GM23338 (cell line): ENCODE measurements at regions not wholly inside any gene's neighbourhood (a gene's known extent, or its start where the extent isn't known, plus 50 kb on each side); places are given as distances from the start of the nearest gene placed in this dataset.

Experiments used
- ATAC-seq: fragments of 200-7000 bp; cut with Tn5 transposase; 3 replicates; pipeline ENCODE4 v1.9.1; 2020
- DNase-seq: peaks from one replicate; pipeline ENCODE4 v3.0.0-alpha.2; 2015; ENCODE audit warnings: low spot score
- H2AFZ ChIP-seq: fragments of 200-600 bp; sonication (generic); 2 replicates; pipeline ENCODE4 v1.8.0; 2016; ENCODE audit warnings: antibody characterized with exemption, mild to moderate bottlenecking, moderate library complexity
- H3F3A ChIP-seq: fragments of 200-600 bp; sonication (generic); replicated peaks from 2 replicates; pipeline ENCODE4 v1.8.0; 2017; ENCODE audit warnings: antibody characterized with exemption, mixed run types, low read depth
- H3K27ac ChIP-seq: fragments of 200-600 bp; sonication (generic); 2 replicates; pipeline ENCODE4 v1.6.1; 2016; ENCODE audit warnings: low read depth
- H3K27me3 ChIP-seq: fragments of 200-600 bp; sonication (generic); 2 replicates; pipeline ENCODE4 v1.8.0; 2016; ENCODE audit warnings: mild to moderate bottlenecking, mixed run types, moderate library complexity; ENCODE audit not compliant: insufficient read depth
- H3K36me3 ChIP-seq: fragments of 200-600 bp; sonication (generic); 2 replicates; pipeline ENCODE4 v1.8.0; 2016; ENCODE audit warnings: mild to moderate bottlenecking; ENCODE audit not compliant: insufficient read depth
- H3K4me1 ChIP-seq: fragments of 200-600 bp; sonication (generic); 2 replicates; pipeline ENCODE4 v1.8.0; 2016; ENCODE audit warnings: mild to moderate bottlenecking, moderate library complexity; ENCODE audit not compliant: insufficient read depth
- H3K4me2 ChIP-seq: fragments of 200-600 bp; sonication (generic); 2 replicates; pipeline ENCODE4 v1.7.1; 2017; ENCODE audit warnings: mixed run types
- H3K4me3 ChIP-seq: fragments of 200-600 bp; sonication (generic); 2 replicates; pipeline ENCODE4 v1.6.1; 2016; ENCODE audit warnings: mixed run types
- H3K79me2 ChIP-seq: fragments of 200-600 bp; sonication (generic); replicated peaks from 2 replicates; pipeline ENCODE4 v1.8.0; 2017; ENCODE audit warnings: mild to moderate bottlenecking; ENCODE audit not compliant: insufficient read depth
- H3K9me2 ChIP-seq: fragments of 200-600 bp; sonication (generic); 2 replicates; pipeline ENCODE4 v1.8.0; 2017; ENCODE audit not compliant: insufficient read depth
- H4K20me1 ChIP-seq: fragments of 200-600 bp; sonication (generic); replicated peaks from 2 replicates; pipeline ENCODE4 v1.8.0; 2017; ENCODE audit warnings: mild to moderate bottlenecking; ENCODE audit not compliant: insufficient read depth
- H3K27ac Mint-ChIP-seq: 2 replicates; pipeline ENCODE4 v1.8.0; 2020; ENCODE audit warnings: inconsistent platforms, mild to moderate bottlenecking, moderate library complexity, mixed read lengths
- H3K27me3 Mint-ChIP-seq: 3 replicates; pipeline ENCODE4 v1.8.0; 2022; ENCODE audit warnings: low read depth, mild to moderate bottlenecking, moderate library complexity, mixed read lengths, inconsistent platforms; ENCODE audit not compliant: insufficient read depth, poor library complexity
- H3K36me3 Mint-ChIP-seq: 3 replicates; pipeline ENCODE4 v1.8.0; 2021; ENCODE audit warnings: low read depth, mild to moderate bottlenecking, inconsistent platforms, moderate library complexity, mixed read lengths
- H3K4me1 Mint-ChIP-seq: 3 replicates; pipeline ENCODE4 v1.8.0; 2020; ENCODE audit warnings: mild to moderate bottlenecking, inconsistent platforms, mixed read lengths
- H3K4me3 Mint-ChIP-seq: 3 replicates; pipeline ENCODE4 v1.8.0; 2021; ENCODE audit warnings: moderate library complexity, mild to moderate bottlenecking, inconsistent platforms, mixed read lengths
- H3K9me3 Mint-ChIP-seq: 3 replicates; pipeline ENCODE4 v1.8.0; 2020; ENCODE audit warnings: moderate library complexity, mild to moderate bottlenecking, inconsistent platforms, mixed read lengths
- EZH2 ChIP-seq: fragments of 200-600 bp; sonication (generic); IDR thresholded peaks from one replicate; pipeline ENCODE4 v1.8.0; 2017; ENCODE audit warnings: antibody characterized with exemption, mild to moderate bottlenecking, low read depth; ENCODE audit not compliant: unreplicated experiment
- JUNB ChIP-seq: IDR thresholded peaks from one replicate; pipeline ENCODE4 v1.6.1; 2016; ENCODE audit warnings: antibody characterized with exemption; ENCODE audit not compliant: unreplicated experiment
- REST ChIP-seq: IDR thresholded peaks from one replicate; pipeline ENCODE4 v1.6.1; 2018; ENCODE audit warnings: antibody characterized with exemption; ENCODE audit not compliant: unreplicated experiment
- ZNF331 ChIP-seq: fragments of 250-450 bp; sonication (Bioruptor Pico); IDR thresholded peaks from 2 replicates; pipeline ENCODE4 v1.5.0; 2020; ENCODE audit warnings: low read depth, mild to moderate bottlenecking, moderate library complexity
- TF ChIP-seq, protein P1 (sequence below), 2 experiments: fragments of 200-600 bp in 1 of 2; sonication (generic) in 1 of 2; conservative IDR thresholded peaks; 2 replicates each; pipeline versions ENCODE4 v1.5.1 to v1.6.1; 2016 to 2017; ENCODE audit warnings: antibody characterized with exemption in 2 of 2, low read depth in 2 of 2, mild to moderate bottlenecking in 2 of 2, moderate library complexity in 1 of 2
- TF ChIP-seq, protein P2 (sequence below): IDR thresholded peaks from 2 replicates; pipeline ENCODE4 v1.6.1; 2016; ENCODE audit warnings: antibody characterized with exemption

DNA sequence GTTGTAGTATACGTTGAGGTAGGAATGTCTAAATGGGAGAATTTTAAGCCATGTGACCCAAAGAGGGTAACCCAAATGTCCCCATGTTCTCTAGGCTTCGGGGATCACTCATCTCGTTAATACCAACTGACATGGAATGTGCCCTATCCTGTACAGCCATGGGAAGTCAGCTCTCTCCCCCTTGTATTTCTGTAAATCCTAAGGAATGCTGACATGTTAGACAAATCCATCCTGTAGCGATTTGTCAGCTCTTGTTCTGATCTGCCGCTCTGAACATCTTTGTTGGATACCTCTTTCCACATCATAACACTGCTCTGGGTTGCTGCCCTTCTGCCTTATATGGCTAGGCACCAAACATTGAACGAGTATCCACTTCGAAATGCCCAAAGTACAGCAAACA lies 350.6 kb downstream of the RND3 start:
- H3K27ac ChIP-seq = no peak overlapping the region

GRCh38 chr2:150136401-150136800 lies 351.1 kb downstream of the RND3 start:
- no peaks in the 10 kb centered on the region for H3F3A ChIP-seq
- no peak overlapping the region for H3K27ac ChIP-seq
- Mint-ChIP-seq H3K4me3 (no peak overlapping the region), H3K4me1 (peaks cover 7% of the 10 kb centered on the region; the same call in 1 of the 3 replicates), H3K9me3 (no peaks in the 10 kb centered on the region), H3K27me3 (no peaks in the 10 kb centered on the region), H3K36me3 (no peaks in the 10 kb centered on the region), H3K27ac (no peak overlapping the region)
- H3K27me3 ChIP-seq = no peaks in the 10 kb centered on the region
- DNase-seq (no peak), ATAC-seq (no peak)
- peaks cover 7% of the 10 kb centered on the region; the same call in 1 of the 2 replicates for H3K4me1 ChIP-seq
- H3K4me2 ChIP-seq = no peak overlapping the region
- H4K20me1 ChIP-seq = no peaks in the 10 kb centered on the region
- H3K4me3 ChIP-seq = no peak overlapping the region
- no peaks in the 10 kb centered on the region for H3K36me3 ChIP-seq
- no peak for TF ChIP-seq REST
- TF ChIP-seq, protein P1, sequence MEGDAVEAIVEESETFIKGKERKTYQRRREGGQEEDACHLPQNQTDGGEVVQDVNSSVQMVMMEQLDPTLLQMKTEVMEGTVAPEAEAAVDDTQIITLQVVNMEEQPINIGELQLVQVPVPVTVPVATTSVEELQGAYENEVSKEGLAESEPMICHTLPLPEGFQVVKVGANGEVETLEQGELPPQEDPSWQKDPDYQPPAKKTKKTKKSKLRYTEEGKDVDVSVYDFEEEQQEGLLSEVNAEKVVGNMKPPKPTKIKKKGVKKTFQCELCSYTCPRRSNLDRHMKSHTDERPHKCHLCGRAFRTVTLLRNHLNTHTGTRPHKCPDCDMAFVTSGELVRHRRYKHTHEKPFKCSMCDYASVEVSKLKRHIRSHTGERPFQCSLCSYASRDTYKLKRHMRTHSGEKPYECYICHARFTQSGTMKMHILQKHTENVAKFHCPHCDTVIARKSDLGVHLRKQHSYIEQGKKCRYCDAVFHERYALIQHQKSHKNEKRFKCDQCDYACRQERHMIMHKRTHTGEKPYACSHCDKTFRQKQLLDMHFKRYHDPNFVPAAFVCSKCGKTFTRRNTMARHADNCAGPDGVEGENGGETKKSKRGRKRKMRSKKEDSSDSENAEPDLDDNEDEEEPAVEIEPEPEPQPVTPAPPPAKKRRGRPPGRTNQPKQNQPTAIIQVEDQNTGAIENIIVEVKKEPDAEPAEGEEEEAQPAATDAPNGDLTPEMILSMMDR (conservative IDR thresholded peaks at IDR 0.05; ENCODE audit: low read depth in 2 of 2) = peak in 1 of 2 experiments; percentile 19; a peak in 1 of 4 replicates
- H2AFZ ChIP-seq = no peak overlapping the region
- no peaks in the 10 kb centered on the region for H3K79me2 ChIP-seq
- peaks cover 8% of the 10 kb centered on the region; the same call in 1 of the 2 replicates for H3K9me2 ChIP-seq

More for the DNA sequence above, 350.6 kb downstream of the RND3 start:
- Histone ChIP-seq H3K4me3 (no peak overlapping the region), H3K4me1 (peaks cover 7% of the 10 kb centered on the region; the same call in 1 of the 2 replicates), H3K79me2 (no peaks in the 10 kb centered on the region), H3K27me3 (no peaks in the 10 kb centered on the region), H3K36me3 (no peaks in the 10 kb centered on the region), H3F3A (no peaks in the 10 kb centered on the region), H3K9me2 (peaks cover 8% of the 10 kb centered on the region; the same call in 1 of the 2 replicates), H4K20me1 (no peaks in the 10 kb centered on the region), H2AFZ (no peak overlapping the region), H3K4me2 (no peak overlapping the region)
- H3K4me3 Mint-ChIP-seq = no peak overlapping the region
- no peaks in the 10 kb centered on the region for H3K36me3 Mint-ChIP-seq
- no peaks in the 10 kb centered on the region for H3K9me3 Mint-ChIP-seq
- peaks cover 7% of the 10 kb centered on the region; the same call in 1 of the 3 replicates for H3K4me1 Mint-ChIP-seq
- no peak overlapping the region for H3K27ac Mint-ChIP-seq
- H3K27me3 Mint-ChIP-seq = no peaks in the 10 kb centered on the region
- ATAC-seq (no peak), DNase-seq (no peak)
- TF ChIP-seq REST (no peak), ZNF331 (CRISPR knock-in tag) (no peak), EZH2 (no peak), JUNB (no peak)
- TF ChIP-seq, protein P2, sequence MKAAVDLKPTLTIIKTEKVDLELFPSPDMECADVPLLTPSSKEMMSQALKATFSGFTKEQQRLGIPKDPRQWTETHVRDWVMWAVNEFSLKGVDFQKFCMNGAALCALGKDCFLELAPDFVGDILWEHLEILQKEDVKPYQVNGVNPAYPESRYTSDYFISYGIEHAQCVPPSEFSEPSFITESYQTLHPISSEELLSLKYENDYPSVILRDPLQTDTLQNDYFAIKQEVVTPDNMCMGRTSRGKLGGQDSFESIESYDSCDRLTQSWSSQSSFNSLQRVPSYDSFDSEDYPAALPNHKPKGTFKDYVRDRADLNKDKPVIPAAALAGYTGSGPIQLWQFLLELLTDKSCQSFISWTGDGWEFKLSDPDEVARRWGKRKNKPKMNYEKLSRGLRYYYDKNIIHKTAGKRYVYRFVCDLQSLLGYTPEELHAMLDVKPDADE = no peak
